Natural killer cell treated with Interleukin-12 subunit alpha and Interleukin-12 subunit beta and Interleukin-15 and Interleukin-18, amount 100 ng/mL, for 72 hours (primary cell): ENCODE measurements at regions not wholly inside any gene's neighbourhood (a gene's known extent, or its start where the extent isn't known, plus 50 kb on each side); places are given as distances from the start of the nearest gene placed in this dataset.

Source experiments
- ATAC-seq, 2 donors: fragments of 150-1000 bp; cut with Tn5 transposase in 1 of 2; sonication (Bioruptor Pico), chemical (Tn5 transposase) in 1 of 2; 2 replicates each; pipeline ENCODE4 v1.10.0; 2021
- DNase-seq: peaks from one replicate; pipeline ENCODE4 v3.0.0; 2022; ENCODE audit warnings: low spot score
- H3K27ac Mint-ChIP-seq, 2 donors: 1 replicate in 1 of 2; 2 replicates in 1 of 2; pipeline ENCODE4 v1.8.0; 2022; ENCODE audit warnings: mixed read lengths in 2 of 2, mild to moderate bottlenecking in 1 of 2, moderate library complexity in 1 of 2
- H3K27me3 Mint-ChIP-seq, 2 donors: 1 replicate in 1 of 2; 2 replicates in 1 of 2; pipeline ENCODE4 v1.8.0; 2022; ENCODE audit warnings: mixed read lengths in 2 of 2
- H3K36me3 Mint-ChIP-seq: one replicate; pipeline ENCODE4 v1.8.0; 2022; ENCODE audit warnings: mixed read lengths
- H3K4me1 Mint-ChIP-seq, 2 donors: 1 replicate in 1 of 2; 2 replicates in 1 of 2; pipeline ENCODE4 v1.8.0; 2022; ENCODE audit warnings: low read depth in 2 of 2, mixed read lengths in 2 of 2, mild to moderate bottlenecking in 1 of 2
- H3K4me3 Mint-ChIP-seq: one replicate; pipeline ENCODE4 v1.8.0; 2022; ENCODE audit warnings: mixed read lengths
- H3K9me3 Mint-ChIP-seq: 2 replicates; pipeline ENCODE4 v1.8.0; 2022; ENCODE audit warnings: mixed read lengths

DNA sequence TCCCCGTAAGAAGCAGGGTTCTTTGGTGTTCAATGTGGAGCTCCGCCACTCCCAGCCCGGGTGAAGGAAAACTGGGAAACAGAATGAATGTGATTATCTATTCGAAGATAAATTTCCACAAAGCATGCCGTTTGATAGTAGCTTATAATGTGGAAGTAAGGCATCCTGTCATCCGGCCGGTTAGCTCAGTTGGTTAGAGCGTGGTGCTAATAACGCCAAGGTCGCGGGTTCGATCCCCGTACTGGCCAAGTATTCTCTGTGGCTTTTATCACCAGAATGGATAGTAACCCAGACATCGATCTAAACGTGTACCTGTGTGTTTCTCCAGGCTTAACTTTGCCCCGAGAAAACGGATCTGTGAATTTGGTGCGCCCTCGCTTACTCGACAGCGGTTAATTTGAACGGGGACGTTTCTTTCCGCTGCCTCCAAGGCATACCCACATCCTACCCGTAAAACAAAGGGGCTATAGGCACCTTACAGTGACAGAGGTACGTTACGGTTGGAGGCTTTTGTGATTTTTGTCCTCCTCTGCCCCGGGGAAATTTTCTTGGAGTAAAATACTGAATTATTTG lies 215.2 kb upstream of the ZNF184 start:
- DNase-seq (peak; percentile 76), ATAC-seq (peak; percentile 85 to 90)
- Mint-ChIP-seq H3K27ac (peak overlapping the region; percentile 92 to 94), H3K27me3 (peaks cover 7 to 11% of the 10 kb centered on the region in 2 donors), H3K4me1 (peaks cover 14 to 19% of the 10 kb centered on the region in 2 donors), H3K36me3 (no peaks in the 10 kb centered on the region), H3K9me3 (no peaks in the 10 kb centered on the region), H3K4me3 (peak overlapping the region; percentile 93)

DNA sequence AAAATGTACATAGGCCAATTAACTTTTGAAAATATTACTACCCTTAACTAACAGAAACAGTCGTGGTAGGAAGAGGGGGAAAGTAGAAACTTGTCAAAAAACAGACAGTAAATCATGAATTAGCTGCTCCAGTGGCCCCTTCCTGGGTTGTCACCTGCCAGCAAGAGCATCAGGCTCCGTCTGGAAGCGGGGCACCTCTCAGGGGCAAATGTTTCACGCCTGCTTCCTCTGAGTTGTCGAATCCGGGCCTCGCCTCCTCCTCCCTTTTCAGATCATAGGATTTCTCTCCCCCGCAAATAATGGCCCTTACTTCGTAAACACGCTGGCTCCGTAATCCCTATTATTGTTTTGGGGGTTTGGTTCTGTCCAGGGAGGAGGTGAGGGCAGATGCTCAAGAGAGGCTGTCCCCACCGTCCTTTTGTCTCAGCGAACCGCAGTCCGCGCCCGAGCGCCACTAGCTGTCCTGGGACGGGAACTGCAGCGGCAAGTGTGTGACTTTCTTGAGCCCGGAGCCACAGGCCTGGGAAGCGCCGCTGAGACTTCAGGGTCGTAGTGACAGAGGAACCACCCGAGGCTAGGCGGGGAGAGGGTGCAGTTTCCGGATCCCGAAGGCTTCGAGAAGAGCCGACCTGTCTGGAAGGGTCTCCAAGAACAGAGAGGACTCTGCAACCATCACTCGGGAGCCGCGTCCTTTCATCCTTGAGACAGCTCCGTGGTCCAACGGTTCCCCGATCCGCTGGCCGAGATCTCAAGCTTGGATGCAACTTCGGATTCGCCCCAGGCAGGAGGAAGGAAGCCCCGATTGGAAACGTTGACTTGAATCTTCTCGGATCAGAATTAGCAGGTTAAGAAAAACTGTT lies 214.5 kb upstream of the ZNF184 start:
- H3K9me3 Mint-ChIP-seq = no peaks in the 10 kb centered on the region
- ATAC-seq (peak; percentile 79 to 82), DNase-seq (peak; percentile 77)
- peak overlapping the region; percentile 93 for H3K4me3 Mint-ChIP-seq
- no peaks in the 10 kb centered on the region for H3K36me3 Mint-ChIP-seq
- peaks cover 7 to 13% of the 10 kb centered on the region in 2 donors for H3K27me3 Mint-ChIP-seq
- H3K27ac Mint-ChIP-seq = peak overlapping the region; percentile 92 to 94
- H3K4me1 Mint-ChIP-seq = peaks cover 14 to 19% of the 10 kb centered on the region in 2 donors

DNA sequence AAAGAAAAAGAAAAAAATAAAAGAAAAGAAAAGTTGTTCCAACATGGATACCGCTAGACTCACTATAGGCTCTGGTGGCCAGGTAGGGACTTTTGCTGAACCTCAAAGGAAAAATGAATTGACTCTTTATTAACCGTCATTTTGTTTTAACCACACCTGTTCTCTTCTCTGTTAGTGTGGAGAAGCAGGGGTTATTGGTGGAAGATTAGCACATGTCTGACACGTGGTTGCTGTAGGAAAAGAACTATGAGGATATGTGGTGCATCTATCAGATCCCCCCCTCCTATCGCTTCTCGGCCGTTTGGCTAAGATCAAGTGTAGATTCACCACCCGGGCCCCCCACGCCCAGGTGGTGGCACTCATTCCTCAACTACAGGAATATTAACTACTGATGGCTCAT lies 212.4 kb upstream of the ZNF184 start:
- peaks cover 20 to 23% of the 10 kb centered on the region in 2 donors for H3K4me1 Mint-ChIP-seq
- H3K9me3 Mint-ChIP-seq = peaks cover 7% of the 10 kb centered on the region
- no peak overlapping the region for H3K4me3 Mint-ChIP-seq
- H3K27ac Mint-ChIP-seq = no peak overlapping the region
- DNase-seq = no peak
- no peak for ATAC-seq
- H3K36me3 Mint-ChIP-seq = peaks cover 6% of the 10 kb centered on the region
- peaks cover 22 to 23% of the 10 kb centered on the region in 2 donors for H3K27me3 Mint-ChIP-seq

DNA sequence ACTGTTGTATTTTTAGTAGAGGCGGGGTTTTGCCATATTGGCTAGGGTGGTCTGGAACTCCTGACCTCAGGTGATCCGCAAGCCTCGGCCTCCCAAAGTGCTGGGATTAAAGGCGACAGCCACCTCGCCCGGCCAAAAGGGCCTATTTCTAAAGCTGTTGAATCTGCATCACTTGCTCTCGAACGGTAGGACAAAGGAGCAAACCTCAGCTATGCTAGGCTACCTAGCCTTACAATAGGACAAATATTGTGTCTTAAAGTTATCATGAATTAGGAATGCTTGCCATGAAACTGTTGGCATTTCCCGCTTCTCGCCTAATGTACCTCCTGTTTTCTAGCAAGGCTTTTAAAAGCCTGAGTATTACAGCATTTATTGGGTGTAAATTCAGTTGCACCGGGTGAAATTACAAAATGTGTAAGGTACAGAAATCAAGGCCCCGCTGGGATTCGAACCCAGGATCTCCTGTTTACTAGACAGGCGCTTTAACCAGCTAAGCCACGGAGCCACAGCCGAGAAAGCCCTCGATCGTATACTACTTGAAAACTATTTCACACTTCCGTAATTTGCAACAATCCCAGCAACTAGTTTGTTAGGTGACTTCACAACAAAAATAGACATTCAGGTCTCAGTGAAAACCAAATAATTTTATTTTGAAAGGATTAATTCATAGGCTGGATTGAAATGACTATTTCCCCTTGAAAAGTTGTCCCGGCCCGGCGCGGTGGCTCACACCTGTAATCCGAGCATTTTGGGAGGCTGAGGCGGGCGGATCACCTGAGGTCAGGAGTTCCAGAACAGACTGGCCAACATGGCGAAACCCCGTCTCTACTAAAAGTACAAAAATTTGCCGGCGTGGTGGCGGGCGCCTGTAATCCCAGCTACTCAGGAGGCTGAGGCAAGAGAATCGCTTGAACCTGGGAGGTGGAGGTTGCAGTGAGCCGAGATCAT lies 211.6 kb upstream of the ZNF184 start:
- Mint-ChIP-seq H3K36me3 (peaks cover 6% of the 10 kb centered on the region), H3K9me3 (peaks cover 7% of the 10 kb centered on the region), H3K4me3 (no peak overlapping the region), H3K4me1 (peaks cover 25 to 26% of the 10 kb centered on the region in 2 donors), H3K27ac (peak overlapping the region in 1 of 2 donors; percentile 59), H3K27me3 (peaks cover 29 to 30% of the 10 kb centered on the region in 2 donors)
- no peak for DNase-seq
- ATAC-seq = peak; percentile 55 to 63

DNA sequence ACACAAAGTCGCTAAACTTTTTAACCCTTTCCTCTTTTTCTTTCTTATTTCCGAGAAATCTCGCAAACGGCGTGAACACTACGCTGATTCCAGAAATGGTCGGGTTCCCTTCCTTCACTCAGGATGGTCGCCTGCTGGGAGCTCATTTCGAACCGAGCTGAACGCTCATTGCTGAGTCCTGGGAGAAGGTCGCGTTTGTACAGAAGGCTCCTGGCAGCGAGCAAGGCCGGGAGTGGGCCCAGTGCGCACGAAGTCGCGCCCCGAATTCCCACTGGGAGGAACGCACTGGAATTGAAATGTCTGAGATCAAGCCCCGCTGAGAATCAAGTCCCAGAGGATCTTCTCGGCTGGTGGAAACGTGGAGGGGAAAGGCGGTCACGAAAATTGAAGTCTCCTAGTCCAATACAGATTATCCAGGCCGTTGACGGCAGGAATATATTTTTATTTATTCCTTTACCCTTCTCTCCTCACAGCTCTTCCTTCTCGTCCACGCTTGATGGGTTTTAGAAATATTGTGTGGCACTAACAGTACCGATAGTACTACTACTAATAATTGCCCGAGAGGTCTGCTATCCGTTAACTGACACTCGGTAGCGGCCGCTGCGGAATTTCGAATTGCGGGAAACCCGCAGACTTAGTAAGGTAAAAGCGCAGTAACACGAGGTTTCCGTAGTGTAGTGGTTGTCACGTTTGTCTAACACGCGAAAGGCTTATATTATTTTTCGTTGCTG lies 207.2 kb upstream of the ZNF184 start:
- peaks cover 7% of the 10 kb centered on the region for H3K9me3 Mint-ChIP-seq
- peak overlapping the region in 1 of 2 donors; percentile 71 for H3K27ac Mint-ChIP-seq
- no peak for ATAC-seq

DNA sequence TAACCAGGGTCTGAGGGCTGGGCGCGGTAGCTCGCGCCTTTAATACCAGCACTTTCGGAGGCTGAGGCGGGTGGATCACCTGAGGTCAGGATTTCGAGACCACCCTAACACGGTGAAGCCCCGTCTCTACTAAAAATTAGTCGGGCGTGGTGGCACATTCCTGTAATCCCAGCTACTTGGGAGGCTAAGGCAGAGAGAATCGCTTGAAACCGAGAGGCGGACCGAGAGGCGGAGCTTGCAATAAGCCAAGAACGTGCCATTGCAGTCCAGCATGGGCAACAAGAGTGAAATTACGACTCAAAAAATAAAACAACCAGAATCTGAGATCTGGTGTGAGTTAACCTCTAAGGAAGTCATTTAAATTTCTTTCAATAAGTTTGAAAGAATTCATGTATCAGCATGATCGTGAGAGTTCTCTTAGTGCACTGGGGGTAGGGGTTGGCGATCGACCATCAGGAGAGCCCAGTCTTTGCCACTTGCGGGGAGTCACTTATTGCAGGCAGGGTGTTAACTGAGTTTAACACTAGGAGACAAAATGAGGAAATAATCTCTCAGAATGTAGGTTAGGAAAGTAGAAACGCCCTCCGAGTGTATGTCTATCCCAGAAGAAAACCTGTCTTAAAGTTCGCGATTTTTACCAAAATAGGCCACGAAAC lies 206.5 kb upstream of the ZNF184 start:
- peak overlapping the region; percentile 32 for H3K4me3 Mint-ChIP-seq
- peaks cover 11% of the 10 kb centered on the region for H3K36me3 Mint-ChIP-seq
- ATAC-seq (no peak), DNase-seq (no peak)
- peaks cover 10 to 14% of the 10 kb centered on the region in 2 donors for H3K4me1 Mint-ChIP-seq
- H3K27ac Mint-ChIP-seq = peak overlapping the region in 1 of 2 donors; percentile 71
- H3K27me3 Mint-ChIP-seq = peaks cover 46 to 65% of the 10 kb centered on the region in 2 donors
- H3K9me3 Mint-ChIP-seq = peaks cover 7% of the 10 kb centered on the region

More for the DNA sequence above, 207.2 kb upstream of the ZNF184 start:
- no peak for DNase-seq
- H3K4me3 Mint-ChIP-seq = peak overlapping the region; percentile 32
- H3K27me3 Mint-ChIP-seq = peaks cover 46 to 64% of the 10 kb centered on the region in 2 donors
- peaks cover 10 to 14% of the 10 kb centered on the region in 2 donors for H3K4me1 Mint-ChIP-seq
- peaks cover 11% of the 10 kb centered on the region for H3K36me3 Mint-ChIP-seq

DNA sequence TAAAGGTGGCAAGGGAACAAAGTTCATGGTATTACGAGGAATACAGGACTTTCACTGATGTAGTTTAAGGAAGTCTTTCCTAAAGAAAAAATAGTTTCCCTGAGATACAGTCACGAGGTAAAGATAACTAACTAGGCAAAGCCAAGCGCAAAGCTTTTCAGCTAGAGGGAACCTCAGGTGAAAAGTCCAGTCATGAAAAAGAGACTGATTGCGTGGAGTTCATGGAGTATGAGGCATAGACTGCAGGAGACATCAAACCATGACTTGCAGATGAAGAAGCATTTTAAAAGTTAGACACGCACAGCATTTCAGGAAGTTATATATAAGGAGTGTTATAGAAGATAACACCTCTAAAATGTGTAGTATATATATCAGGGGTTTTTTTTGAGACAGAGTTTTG lies 205.6 kb upstream of the ZNF184 start:
- Mint-ChIP-seq H3K4me3 (no peak overlapping the region), H3K4me1 (peaks cover 12 to 16% of the 10 kb centered on the region in 2 donors), H3K27me3 (peaks cover 54 to 75% of the 10 kb centered on the region in 2 donors), H3K36me3 (peaks cover 14% of the 10 kb centered on the region), H3K9me3 (peaks cover 9% of the 10 kb centered on the region), H3K27ac (no peak overlapping the region)
- no peak for DNase-seq
- no peak for ATAC-seq

DNA sequence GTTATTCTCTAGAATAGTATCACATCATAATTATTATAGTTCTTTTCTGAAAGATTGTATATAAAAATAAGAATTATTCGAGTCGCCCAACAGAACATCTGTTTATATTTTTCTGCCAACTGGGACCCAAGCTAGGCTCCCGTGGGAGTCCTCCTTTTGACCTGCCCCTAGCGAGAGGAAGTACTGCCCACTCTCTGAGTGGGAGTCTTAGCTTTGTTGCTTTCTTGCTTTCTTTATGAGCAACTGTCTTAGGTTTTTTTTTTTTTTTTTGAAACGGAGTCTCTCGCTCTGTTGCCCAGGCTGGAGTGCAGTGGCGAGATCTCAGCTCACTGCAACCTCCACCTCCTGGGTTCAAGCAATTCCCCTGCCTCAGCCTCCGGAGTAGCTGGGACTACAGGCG lies 202.0 kb upstream of the ZNF184 start:
- H3K27ac Mint-ChIP-seq = no peak overlapping the region
- DNase-seq = no peak
- no peak overlapping the region for H3K4me3 Mint-ChIP-seq
- H3K4me1 Mint-ChIP-seq = peaks cover 28 to 31% of the 10 kb centered on the region in 2 donors
- peaks cover 10% of the 10 kb centered on the region for H3K9me3 Mint-ChIP-seq
- H3K27me3 Mint-ChIP-seq = peaks cover 57 to 76% of the 10 kb centered on the region in 2 donors
- ATAC-seq = no peak
- H3K36me3 Mint-ChIP-seq = peaks cover 19% of the 10 kb centered on the region

DNA sequence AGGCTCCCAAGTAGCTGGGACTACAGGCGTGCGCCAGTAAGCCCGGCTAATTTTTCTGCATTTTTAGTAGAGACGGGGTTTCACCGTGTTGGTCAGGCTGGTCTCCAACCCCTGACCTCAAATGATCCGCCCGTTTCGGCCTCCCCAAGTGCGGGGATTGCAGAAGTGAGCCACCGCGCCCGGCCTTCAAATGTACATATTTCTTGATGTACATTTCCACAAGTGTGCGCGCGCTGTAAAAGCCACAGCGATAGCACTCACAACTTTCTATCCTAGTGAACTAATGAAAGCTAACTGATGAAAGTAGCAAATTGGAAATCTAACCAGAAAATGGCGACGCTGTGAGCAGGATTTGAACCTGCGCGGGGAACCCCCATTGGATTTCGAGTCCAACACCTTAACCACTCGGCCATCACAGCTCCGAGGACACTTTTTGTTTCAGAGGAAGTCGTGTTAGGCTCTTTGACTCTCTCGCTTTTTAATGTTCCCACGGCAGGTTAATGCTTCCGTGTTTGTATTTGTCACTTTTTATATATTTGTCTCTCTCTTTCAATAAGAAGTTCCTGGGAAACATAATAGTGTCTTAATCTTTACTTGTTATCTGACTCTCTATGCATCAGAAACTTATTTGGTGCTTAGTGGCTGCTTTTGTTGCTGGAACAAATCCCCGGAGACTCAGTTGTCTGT lies 199.4 kb upstream of the ZNF184 start:
- DNase-seq (no peak), ATAC-seq (peak; percentile 75 to 81)
- H3K9me3 Mint-ChIP-seq = peaks cover 12% of the 10 kb centered on the region
- peaks cover 36 to 47% of the 10 kb centered on the region in 2 donors for H3K4me1 Mint-ChIP-seq
- H3K27ac Mint-ChIP-seq = peak overlapping the region; percentile 3 to 40
- peaks cover 30% of the 10 kb centered on the region for H3K36me3 Mint-ChIP-seq
- H3K4me3 Mint-ChIP-seq = peak overlapping the region; percentile 65
- peaks cover 61 to 81% of the 10 kb centered on the region in 2 donors for H3K27me3 Mint-ChIP-seq

DNA sequence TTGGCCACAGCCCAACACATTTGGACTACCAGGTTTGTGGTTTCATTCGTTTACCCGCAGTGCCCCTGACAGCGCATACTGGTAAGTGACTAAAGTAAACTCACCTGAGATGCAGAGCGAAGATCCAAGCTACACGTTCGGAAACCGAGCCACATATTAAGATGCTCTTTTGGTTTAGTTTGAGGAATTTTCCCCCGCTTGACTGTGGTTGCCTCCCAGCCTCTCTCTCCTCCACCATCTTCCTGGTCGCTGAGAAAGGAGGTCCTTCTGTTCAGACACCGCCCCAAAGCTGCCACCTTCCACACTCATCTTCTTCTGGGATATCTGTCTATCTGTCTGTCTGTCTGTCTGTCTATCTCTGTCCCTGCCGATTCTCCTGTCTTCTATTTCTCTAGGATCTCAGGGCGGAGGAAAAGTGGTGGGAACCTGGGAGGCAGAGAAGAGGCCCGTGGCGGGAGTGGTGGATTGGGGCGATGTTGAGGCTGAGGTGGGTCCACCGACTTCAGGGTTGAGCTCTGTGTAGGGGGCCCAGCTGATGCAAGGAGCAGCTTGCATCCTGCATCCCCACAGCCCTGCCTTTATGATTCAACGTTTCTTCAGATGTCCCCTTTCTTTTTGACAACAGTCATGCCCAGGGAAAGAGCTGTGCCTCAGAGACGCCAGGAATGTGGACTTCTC lies 196.9 kb upstream of the ZNF184 start:
- DNase-seq (no peak), ATAC-seq (no peak)
- Mint-ChIP-seq H3K27me3 (peaks cover 61 to 81% of the 10 kb centered on the region in 2 donors), H3K4me3 (peak overlapping the region; percentile 66), H3K9me3 (peaks cover 12% of the 10 kb centered on the region), H3K4me1 (peaks cover 36 to 47% of the 10 kb centered on the region in 2 donors), H3K27ac (peak overlapping the region in 1 of 2 donors; percentile 53), H3K36me3 (peaks cover 35% of the 10 kb centered on the region)

DNA sequence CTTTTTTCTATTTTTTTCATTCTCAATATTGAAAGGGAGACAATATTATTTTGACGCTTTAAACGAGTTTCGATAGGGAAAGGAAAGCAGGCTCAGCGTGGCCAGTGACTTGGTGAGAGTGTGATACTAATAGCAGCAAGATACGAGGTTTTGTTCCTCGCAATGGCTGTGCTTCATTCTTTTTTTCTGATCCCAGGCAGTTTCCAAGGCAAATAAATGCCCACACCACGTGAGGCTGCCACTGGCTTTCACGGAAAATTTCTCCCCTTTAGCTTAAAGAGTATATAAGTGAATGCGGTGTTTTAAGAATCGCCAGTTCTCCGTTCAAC lies 196.4 kb upstream of the ZNF184 start:
- Mint-ChIP-seq H3K27ac (peak overlapping the region; percentile 53 to 56), H3K36me3 (peaks cover 35% of the 10 kb centered on the region)
- ATAC-seq = no peak

More for the DNA sequence above, 196.4 kb upstream of the ZNF184 start:
- no peak for DNase-seq
- Mint-ChIP-seq H3K27me3 (peaks cover 60 to 79% of the 10 kb centered on the region in 2 donors), H3K9me3 (peaks cover 12% of the 10 kb centered on the region), H3K4me3 (peak overlapping the region; percentile 66), H3K4me1 (peaks cover 36 to 47% of the 10 kb centered on the region in 2 donors)
